ENCODE measurements at regions not wholly inside any gene's neighbourhood (a gene's known extent, or its start where the extent isn't known, plus 50 kb on each side); places are given as distances from the start of the nearest gene placed in this dataset.

- no peak for TF ChIP-seq CTCF (conservative IDR thresholded peaks at IDR 0.05; ENCODE audit: low read length)
- TF ChIP-seq EZH2phosphoT487 (IDR thresholded peaks at IDR 0.05; ENCODE audit: borderline replicate concordance), result no peak
These were observed 695.0 kb upstream of the GRM7 start for GRCh38 chr3:6165951-6166350.

Data from Loucy (cell line).